Right lobe of liver (tissue), 4 donors: ENCODE measurements at regions not wholly inside any gene's neighbourhood (a gene's known extent, or its start where the extent isn't known, plus 50 kb on each side); places are given as distances from the start of the nearest gene placed in this dataset.

Experiments
- CTCF ChIP-seq, 4 donors: fragments of 200-600 bp in 3 of 4; fragments of 450-650 bp in 1 of 4; IDR thresholded peaks; one replicate each; pipeline versions ENCODE4 v1.5.1 to v1.8.0; 2016 to 2022; ENCODE audit warnings: antibody characterized with exemption in 4 of 4, mild to moderate bottlenecking in 2 of 4
- POLR2A ChIP-seq: fragments of 450-650 bp; IDR thresholded peaks from one replicate; pipeline ENCODE4 v1.6.1; 2017; ENCODE audit warnings: antibody characterized with exemption, mild to moderate bottlenecking
- donor health status: DM: no; HTN: no; CAD: no.
- donor health status: DM: no; HTN: no; CAD: no.
- donor health status: DM: no; HTN: yes; CAD: no.

GRCh38 chr18:7319161-7319560 lies 88.3 kb downstream of the LRRC30 start:
- no peak for TF ChIP-seq CTCF (IDR thresholded peaks at IDR 0.05)
- no peak for TF ChIP-seq POLR2A
